Neural progenitor cell (in vitro differentiated cells): ENCODE measurements at regions not wholly inside any gene's neighbourhood (a gene's known extent, or its start where the extent isn't known, plus 50 kb on each side); places are given as distances from the start of the nearest gene placed in this dataset.

Source experiments
- DNase-seq: peaks from one replicate; pipeline ENCODE4 v3.0.0-alpha.2; 2016; ENCODE audit warnings: low spot score
- H2AFZ ChIP-seq: fragments of 200-600 bp; sonication (generic); replicated peaks from 2 replicates; pipeline ENCODE4 v1.6.1; 2016; ENCODE audit warnings: antibody characterized with exemption
- H3F3A ChIP-seq: fragments of 200-600 bp; sonication (generic); 2 replicates; pipeline ENCODE4 v1.6.1; 2016; ENCODE audit warnings: antibody characterized with exemption, low read depth
- H3K27ac ChIP-seq: fragments of 200-600 bp; sonication (generic); 2 replicates; pipeline ENCODE4 v1.5.1; 2016; ENCODE audit warnings: mild to moderate bottlenecking
- H3K27me3 ChIP-seq: fragments of 200-600 bp; sonication (generic); 2 replicates; pipeline ENCODE4 v1.6.1; 2016; ENCODE audit warnings: mild to moderate bottlenecking, moderate library complexity
- H3K36me3 ChIP-seq: fragments of 200-600 bp; sonication (generic); 2 replicates; pipeline ENCODE4 v1.5.1; 2016
- H3K4me1 ChIP-seq: fragments of 200-600 bp; sonication (generic); 2 replicates; pipeline ENCODE4 v1.6.1; 2016; ENCODE audit warnings: mixed run types
- H3K4me2 ChIP-seq: fragments of 200-600 bp; sonication (generic); 2 replicates; pipeline ENCODE4 v1.6.1; 2016
- H3K4me3 ChIP-seq: fragments of 200-600 bp; sonication (generic); 2 replicates; pipeline ENCODE4 v1.5.1; 2016
- H3K79me2 ChIP-seq: fragments of 200-600 bp; sonication (generic); 2 replicates; pipeline ENCODE4 v1.6.1; 2016; ENCODE audit warnings: low read depth
- H3K9ac ChIP-seq: fragments of 200-600 bp; sonication (generic); 2 replicates; pipeline ENCODE4 v1.6.1; 2016
- H3K9me3 ChIP-seq: fragments of 200-600 bp; sonication (generic); 2 replicates; pipeline ENCODE4 v1.5.1; 2016; ENCODE audit warnings: low read depth
- H4K20me1 ChIP-seq: fragments of 200-600 bp; sonication (generic); 2 replicates; pipeline ENCODE4 v1.6.1; 2016; ENCODE audit warnings: low read depth
- H3K27ac Mint-ChIP-seq: 3 replicates; pipeline ENCODE4 v1.8.0; 2021; ENCODE audit warnings: mixed read lengths
- H3K27me3 Mint-ChIP-seq: 2 replicates; pipeline ENCODE4 v1.8.0; 2022; ENCODE audit warnings: low read depth, mild to moderate bottlenecking, inconsistent platforms, moderate library complexity, mixed read lengths; ENCODE audit not compliant: insufficient read depth
- H3K36me3 Mint-ChIP-seq: 3 replicates; pipeline ENCODE4 v1.8.0; 2021; ENCODE audit warnings: mixed read lengths
- H3K4me1 Mint-ChIP-seq: 3 replicates; pipeline ENCODE4 v1.8.0; 2021; ENCODE audit warnings: mixed read lengths
- H3K4me3 Mint-ChIP-seq: 3 replicates; pipeline ENCODE4 v1.8.0; 2021; ENCODE audit warnings: mild to moderate bottlenecking, moderate library complexity, mixed read lengths
- H3K9me3 Mint-ChIP-seq: 3 replicates; pipeline ENCODE4 v1.8.0; 2020; ENCODE audit warnings: mixed read lengths
- EZH2 ChIP-seq: fragments of 200-600 bp; sonication (generic); IDR thresholded peaks from 2 replicates; pipeline ENCODE4 v1.6.1; 2017; ENCODE audit warnings: antibody characterized with exemption, mild to moderate bottlenecking, moderate library complexity
- EZH2phosphoT487 ChIP-seq: fragments of 200-600 bp; sonication (generic); IDR thresholded peaks from 2 replicates; pipeline ENCODE4 v1.6.1; 2017; ENCODE audit warnings: antibody characterized with exemption
- TF ChIP-seq, protein P1 (sequence below): fragments of 200-600 bp; sonication (generic); IDR thresholded peaks from 2 replicates; pipeline ENCODE4 v1.5.1; 2017; ENCODE audit warnings: antibody characterized with exemption, mild to moderate bottlenecking

DNA sequence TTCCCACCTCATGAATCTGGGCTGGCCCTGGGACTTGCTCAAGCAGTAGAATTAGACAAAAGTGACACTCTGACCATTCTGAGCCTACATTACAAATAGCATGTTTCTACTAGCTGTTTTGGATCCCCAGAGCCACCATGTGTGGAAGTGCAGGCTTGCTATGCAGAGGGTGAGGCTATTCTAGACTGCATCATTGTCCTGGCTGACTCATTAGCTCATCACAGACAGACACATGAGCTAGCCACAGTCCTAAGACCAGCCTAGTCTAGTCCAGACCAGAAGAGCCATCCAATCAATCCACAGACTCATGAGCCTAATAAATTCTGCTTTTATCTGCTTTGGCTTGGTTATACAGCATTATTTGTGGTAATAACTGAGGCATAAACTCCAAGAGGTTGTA lies 351.9 kb downstream of the PRELID2 start:
- no peaks in the 10 kb centered on the region for H3K4me1 Mint-ChIP-seq
- peaks cover 6% of the 10 kb centered on the region for H3K27me3 Mint-ChIP-seq
- peaks cover 8% of the 10 kb centered on the region for H3K4me1 ChIP-seq
- no peak overlapping the region for H3K27ac ChIP-seq
- H2AFZ ChIP-seq, result no peak overlapping the region
- no peaks in the 10 kb centered on the region for H3K27me3 ChIP-seq
- H3K36me3 Mint-ChIP-seq, result no peaks in the 10 kb centered on the region
- no peak overlapping the region for H3K4me3 Mint-ChIP-seq
- no peaks in the 10 kb centered on the region for H3F3A ChIP-seq
- DNase-seq, result no peak
- no peaks in the 10 kb centered on the region for H3K9me3 Mint-ChIP-seq
- no peak overlapping the region for H3K4me3 ChIP-seq
- H3K4me2 ChIP-seq, result no peak overlapping the region
- H3K27ac Mint-ChIP-seq, result no peak overlapping the region
- no peaks in the 10 kb centered on the region for H3K9me3 ChIP-seq
- no peaks in the 10 kb centered on the region for H3K79me2 ChIP-seq
- no peaks in the 10 kb centered on the region for H4K20me1 ChIP-seq
- H3K9ac ChIP-seq, result no peak overlapping the region
- H3K36me3 ChIP-seq, result no peaks in the 10 kb centered on the region
- TF ChIP-seq EZH2phosphoT487 (no peak), EZH2 (no peak)
- TF ChIP-seq, protein P1, sequence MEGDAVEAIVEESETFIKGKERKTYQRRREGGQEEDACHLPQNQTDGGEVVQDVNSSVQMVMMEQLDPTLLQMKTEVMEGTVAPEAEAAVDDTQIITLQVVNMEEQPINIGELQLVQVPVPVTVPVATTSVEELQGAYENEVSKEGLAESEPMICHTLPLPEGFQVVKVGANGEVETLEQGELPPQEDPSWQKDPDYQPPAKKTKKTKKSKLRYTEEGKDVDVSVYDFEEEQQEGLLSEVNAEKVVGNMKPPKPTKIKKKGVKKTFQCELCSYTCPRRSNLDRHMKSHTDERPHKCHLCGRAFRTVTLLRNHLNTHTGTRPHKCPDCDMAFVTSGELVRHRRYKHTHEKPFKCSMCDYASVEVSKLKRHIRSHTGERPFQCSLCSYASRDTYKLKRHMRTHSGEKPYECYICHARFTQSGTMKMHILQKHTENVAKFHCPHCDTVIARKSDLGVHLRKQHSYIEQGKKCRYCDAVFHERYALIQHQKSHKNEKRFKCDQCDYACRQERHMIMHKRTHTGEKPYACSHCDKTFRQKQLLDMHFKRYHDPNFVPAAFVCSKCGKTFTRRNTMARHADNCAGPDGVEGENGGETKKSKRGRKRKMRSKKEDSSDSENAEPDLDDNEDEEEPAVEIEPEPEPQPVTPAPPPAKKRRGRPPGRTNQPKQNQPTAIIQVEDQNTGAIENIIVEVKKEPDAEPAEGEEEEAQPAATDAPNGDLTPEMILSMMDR, result no peak

DNA sequence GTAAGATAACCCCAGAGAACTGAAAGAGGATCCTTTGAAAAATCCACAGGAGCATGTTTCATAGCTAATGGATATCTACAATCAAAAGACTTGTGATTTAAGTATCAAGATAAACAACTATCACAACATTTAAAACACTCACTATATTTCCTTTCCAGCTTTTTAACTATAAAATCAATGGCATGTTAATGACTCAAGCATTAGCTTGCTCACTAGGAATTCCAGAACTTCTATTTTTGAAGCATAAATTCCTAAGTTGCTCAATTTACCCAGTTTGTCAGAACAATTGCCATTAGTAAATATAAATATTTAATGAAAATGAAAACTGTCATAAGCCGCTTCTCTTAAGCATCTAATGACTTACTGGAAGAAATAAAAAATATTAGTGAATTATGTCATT lies 355.3 kb downstream of the PRELID2 start:
- DNase-seq, result no peak
- no peak for TF ChIP-seq EZH2phosphoT487
- no peak overlapping the region for H3K27ac ChIP-seq
- Mint-ChIP-seq H3K27me3 (peaks cover 3% of the 10 kb centered on the region), H3K4me1 (no peaks in the 10 kb centered on the region), H3K9me3 (no peaks in the 10 kb centered on the region), H3K36me3 (no peaks in the 10 kb centered on the region), H3K4me3 (no peak overlapping the region), H3K27ac (no peak overlapping the region)
- H3K79me2 ChIP-seq, result no peaks in the 10 kb centered on the region
- H3K36me3 ChIP-seq, result no peaks in the 10 kb centered on the region
- H3K4me2 ChIP-seq, result no peak overlapping the region
- H3K27me3 ChIP-seq, result no peaks in the 10 kb centered on the region
- no peaks in the 10 kb centered on the region for H3F3A ChIP-seq
- no peak overlapping the region for H3K4me3 ChIP-seq
- peaks cover 8% of the 10 kb centered on the region for H3K4me1 ChIP-seq
- H2AFZ ChIP-seq, result no peak overlapping the region
- H4K20me1 ChIP-seq, result no peaks in the 10 kb centered on the region
- no peak overlapping the region for H3K9ac ChIP-seq
- H3K9me3 ChIP-seq, result no peaks in the 10 kb centered on the region

DNA sequence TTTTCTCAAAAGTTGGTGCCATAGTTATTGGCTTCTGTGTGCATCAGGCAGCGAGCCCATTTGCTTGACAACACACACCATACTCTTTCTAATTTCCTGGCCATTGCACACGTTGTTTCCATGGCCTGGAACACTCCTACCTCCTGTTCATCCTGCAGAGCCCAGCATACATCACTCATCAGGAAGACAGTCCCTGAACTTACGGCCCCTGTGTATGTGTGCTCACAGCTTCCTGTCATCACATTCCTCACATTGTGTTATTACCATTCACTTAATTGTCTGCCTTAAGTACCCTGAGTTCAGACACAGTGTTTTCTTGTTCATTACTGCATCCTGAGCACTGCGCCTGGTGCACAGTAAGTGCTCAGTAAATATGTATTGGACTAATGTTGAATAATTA lies 355.9 kb downstream of the PRELID2 start:
- no peak overlapping the region for H3K27ac Mint-ChIP-seq
- no peak overlapping the region for H3K9ac ChIP-seq
- TF ChIP-seq, protein P1, result no peak
- TF ChIP-seq EZH2phosphoT487 (no peak), EZH2 (no peak)
- H3K4me1 ChIP-seq, result peaks cover 8% of the 10 kb centered on the region
- H3K27me3 Mint-ChIP-seq, result peaks cover 3% of the 10 kb centered on the region
- no peaks in the 10 kb centered on the region for H3K36me3 ChIP-seq
- no peaks in the 10 kb centered on the region for H3F3A ChIP-seq
- peak overlapping the region; percentile 19 for H2AFZ ChIP-seq
- H3K9me3 Mint-ChIP-seq, result no peaks in the 10 kb centered on the region
- H3K27me3 ChIP-seq, result no peaks in the 10 kb centered on the region
- no peak overlapping the region for H3K27ac ChIP-seq
- H3K79me2 ChIP-seq, result no peaks in the 10 kb centered on the region
- H4K20me1 ChIP-seq, result no peaks in the 10 kb centered on the region
- no peaks in the 10 kb centered on the region for H3K36me3 Mint-ChIP-seq
- H3K9me3 ChIP-seq, result no peaks in the 10 kb centered on the region
- no peak for DNase-seq
- H3K4me3 ChIP-seq, result no peak overlapping the region
- no peak overlapping the region for H3K4me3 Mint-ChIP-seq
- no peak overlapping the region for H3K4me2 ChIP-seq
- no peaks in the 10 kb centered on the region for H3K4me1 Mint-ChIP-seq

DNA sequence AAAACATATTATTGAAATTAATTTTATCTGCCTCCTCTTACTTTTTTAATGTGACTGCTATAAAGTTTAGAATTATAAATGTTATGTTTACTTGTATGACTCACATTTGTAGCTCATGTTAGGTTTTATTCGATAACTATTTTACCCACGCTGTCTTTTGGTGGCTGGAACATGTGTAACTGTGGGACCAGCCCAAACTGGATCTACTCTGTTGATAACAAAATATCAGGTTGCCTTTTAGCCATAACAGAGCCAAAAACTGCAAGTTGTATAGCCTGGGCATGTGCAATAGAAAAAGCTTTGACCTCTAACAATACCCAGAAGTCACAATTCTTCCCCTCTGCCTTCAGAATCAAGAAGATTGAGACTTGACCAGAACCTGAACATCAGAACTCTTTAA lies 356.5 kb downstream of the PRELID2 start:
- no peak overlapping the region for H3K4me3 ChIP-seq
- Mint-ChIP-seq H3K27me3 (peaks cover 3% of the 10 kb centered on the region), H3K9me3 (no peaks in the 10 kb centered on the region), H3K4me1 (no peaks in the 10 kb centered on the region), H3K4me3 (no peak overlapping the region), H3K36me3 (no peaks in the 10 kb centered on the region), H3K27ac (no peak overlapping the region)
- H3K9me3 ChIP-seq, result no peaks in the 10 kb centered on the region
- no peaks in the 10 kb centered on the region for H3K79me2 ChIP-seq
- no peak overlapping the region for H2AFZ ChIP-seq
- no peak overlapping the region for H3K9ac ChIP-seq
- H3K27ac ChIP-seq, result no peak overlapping the region
- H3K36me3 ChIP-seq, result no peaks in the 10 kb centered on the region
- H3K4me2 ChIP-seq, result no peak overlapping the region
- H3K27me3 ChIP-seq, result no peaks in the 10 kb centered on the region
- H3K4me1 ChIP-seq, result peaks cover 8% of the 10 kb centered on the region
- no peak for DNase-seq
- H3F3A ChIP-seq, result no peaks in the 10 kb centered on the region
- TF ChIP-seq EZH2 (no peak), EZH2phosphoT487 (no peak)
- TF ChIP-seq, protein P1, result no peak
- H4K20me1 ChIP-seq, result no peaks in the 10 kb centered on the region
